ENCODE measurements at regions not wholly inside any gene's neighbourhood (a gene's known extent, or its start where the extent isn't known, plus 50 kb on each side); places are given as distances from the start of the nearest gene placed in this dataset.

DNA sequence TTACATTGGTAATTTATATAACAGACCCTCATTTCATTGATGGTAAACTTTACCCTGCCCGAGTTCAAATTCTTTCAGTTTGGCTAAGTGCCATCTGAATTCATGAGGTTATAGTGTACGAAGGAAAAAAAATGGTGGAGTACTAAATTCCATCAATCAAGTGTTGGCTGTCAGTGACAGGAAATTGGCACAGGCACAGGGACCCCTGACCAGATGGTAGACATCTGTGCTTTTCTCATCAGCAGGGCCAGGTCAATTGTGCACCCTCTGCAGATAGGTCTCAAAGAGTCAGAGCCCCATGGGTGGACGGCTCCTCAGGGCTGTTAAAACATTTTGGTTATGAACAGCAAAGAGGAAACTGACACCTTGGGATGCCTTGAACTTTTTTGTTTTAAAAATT, 439.2 kb downstream of the SETBP1 start:
- DNase-seq: no peak

DNA sequence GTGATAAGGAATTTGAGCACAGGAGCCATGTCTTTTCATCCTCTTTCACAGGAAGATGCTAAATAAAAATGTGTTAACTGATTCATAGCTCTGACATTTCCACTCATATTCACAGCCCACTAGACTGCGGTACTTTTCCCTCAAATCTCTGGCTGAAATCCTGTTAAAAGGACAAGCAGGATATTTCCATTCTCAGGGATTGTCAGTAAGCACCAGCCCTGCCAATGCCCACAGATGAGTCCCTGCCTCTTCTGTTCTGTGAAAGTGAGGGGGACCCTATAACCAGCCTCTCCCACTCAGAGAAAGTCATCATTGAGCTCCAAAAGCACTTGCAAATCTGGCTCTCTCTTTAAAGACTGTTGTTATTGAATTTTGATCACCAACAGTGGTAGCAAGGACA, 440.5 kb downstream of the SETBP1 start:
- no peak for DNase-seq

DNA sequence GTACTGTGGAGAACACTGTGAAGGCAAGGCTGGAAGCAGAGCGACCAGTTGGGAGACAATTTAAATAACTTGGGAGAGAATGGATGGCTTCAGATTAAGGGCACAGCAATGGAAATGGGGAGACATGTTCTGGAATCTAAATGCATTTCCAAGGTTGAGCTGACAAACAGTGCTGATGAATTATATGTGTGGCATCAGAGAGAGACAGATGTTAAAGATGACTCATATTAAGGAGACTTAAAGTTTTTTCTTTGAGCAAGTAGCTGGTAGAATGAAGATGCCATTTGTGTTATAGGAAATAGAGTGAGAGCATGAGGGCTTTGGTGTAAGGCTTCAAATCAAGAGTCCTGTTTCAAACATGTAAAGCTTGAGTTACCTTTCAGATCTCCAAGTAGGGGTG, 441.8 kb downstream of the SETBP1 start:
- no peak for DNase-seq

DNA sequence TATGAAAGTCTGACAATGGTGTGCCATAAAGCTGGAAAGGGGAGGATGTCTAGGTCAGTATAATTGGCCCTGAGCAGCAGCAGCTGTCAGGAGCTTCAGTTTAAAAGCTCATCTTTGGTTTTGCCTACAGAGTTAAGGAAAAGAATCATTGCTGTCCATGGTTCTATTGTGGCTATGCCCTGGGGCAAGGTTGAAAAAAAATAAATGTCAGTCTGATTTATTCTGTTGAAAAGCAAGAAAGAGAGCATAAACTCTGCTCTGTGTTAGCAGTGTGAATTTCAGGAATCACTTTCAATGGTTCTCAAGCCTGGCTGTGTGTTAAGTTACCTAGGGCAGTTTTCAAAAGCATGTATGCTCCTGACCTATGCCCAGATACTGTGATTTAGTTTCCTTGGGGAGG, 446.7 kb downstream of the SETBP1 start:
- DNase-seq: no peak

DNA sequence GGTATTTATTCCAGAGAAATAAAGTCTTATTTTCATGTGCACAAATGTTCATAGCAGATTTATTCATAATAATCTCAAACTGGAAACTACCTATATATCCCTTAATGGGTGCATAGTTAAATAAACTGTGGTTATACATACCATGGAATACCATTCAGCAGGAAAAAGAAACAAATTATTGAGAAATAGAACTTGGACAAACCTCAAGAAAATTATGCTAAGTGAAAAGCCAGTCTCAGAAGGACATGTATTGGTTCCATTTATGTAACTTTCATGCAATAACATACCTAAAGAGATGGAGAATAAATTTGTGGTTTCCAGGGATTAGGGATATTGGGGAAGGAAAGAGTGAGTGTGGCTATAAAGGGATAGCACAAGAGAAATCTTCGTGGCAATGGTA, 452.6 kb downstream of the SETBP1 start:
- DNase-seq: no peak

DNA sequence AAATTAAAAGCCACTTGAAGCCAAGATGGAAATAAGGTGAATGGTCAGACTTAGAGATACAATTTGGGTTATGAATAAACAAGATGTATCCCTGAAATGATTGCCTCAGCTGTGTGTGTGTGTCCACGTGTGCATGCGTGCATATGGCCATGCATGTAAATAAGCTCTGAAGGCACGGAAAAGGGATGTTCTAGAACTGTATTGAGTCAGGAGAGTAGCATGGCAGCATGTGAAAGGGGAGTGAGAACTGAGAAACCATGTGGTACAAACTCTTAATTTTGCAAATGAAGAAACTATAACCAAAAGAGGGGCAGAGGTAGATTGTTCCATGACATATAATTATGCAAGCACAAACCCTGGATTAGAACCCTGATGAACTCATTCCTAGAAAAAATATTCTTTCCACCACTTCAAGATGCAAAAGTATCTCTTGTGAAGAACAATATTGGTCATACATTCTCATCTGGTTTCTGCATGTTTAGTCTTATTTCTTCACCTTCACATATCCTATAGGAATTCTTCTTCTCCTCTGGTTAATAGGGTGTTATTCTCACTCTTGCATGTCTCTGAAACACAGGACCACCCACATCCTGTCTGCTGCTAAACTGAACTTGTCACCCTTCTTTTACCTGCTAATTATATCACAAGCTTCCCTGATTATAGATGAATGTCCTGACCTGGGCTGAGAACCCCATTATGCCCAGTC, 455.8 kb downstream of the SETBP1 start:
- no peak for DNase-seq

DNA sequence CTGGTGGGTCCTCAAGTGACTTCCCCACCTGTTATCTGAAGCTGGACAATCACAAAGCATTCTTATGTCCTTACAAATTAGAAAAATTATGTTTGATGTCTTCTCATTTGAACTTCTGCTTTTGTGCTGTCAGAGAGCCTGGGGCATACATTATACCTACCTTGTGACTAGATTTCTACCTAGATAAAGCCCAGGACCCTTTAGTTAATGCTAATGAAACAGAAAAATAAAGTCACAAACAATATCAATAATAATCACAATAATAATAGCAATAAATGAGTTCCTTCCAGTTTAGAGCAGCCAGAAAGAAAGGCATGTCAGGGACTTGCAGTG, 456.4 kb downstream of the SETBP1 start:
- DNase-seq: no peak

DNA sequence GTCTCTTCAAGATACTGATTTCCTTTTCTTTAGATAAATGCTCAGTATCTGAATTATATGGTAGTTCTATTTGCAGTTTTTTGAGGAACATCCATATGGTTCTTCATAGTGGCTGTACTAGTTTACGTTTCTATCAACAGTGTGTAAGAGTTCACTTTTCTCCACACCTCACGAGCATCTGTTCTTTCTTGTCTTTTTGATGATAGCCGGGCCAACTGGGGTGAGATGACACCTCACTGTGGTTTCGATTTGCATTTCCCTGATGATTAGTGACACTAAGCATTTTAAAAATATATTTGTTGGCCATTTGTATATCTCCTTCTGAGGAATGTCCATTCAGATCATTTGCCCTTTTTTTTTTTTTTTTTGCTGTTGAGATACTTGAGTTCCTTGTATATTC, 458.8 kb downstream of the SETBP1 start:
- DNase-seq: no peak

DNA sequence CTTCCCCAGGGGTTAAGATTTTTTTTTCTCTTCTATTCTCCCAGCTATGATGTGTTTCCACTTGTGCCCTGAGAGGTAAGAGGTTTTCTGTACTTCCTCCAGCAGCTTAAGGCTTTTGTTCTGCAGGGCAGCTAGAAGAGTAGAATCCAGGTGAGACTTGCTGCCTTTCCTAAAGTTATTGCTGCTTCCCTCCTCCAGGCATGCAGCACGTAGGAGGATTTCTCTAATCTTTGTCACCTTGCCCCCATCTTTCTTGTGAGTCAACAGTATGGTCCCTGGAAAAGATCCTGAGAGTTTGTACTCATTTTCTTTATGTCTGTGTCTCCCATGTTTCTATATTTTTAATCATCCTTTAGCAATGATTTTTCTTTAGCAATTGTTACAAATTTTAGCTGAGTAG, 462.2 kb downstream of the SETBP1 start:
- no peak for DNase-seq

DNA sequence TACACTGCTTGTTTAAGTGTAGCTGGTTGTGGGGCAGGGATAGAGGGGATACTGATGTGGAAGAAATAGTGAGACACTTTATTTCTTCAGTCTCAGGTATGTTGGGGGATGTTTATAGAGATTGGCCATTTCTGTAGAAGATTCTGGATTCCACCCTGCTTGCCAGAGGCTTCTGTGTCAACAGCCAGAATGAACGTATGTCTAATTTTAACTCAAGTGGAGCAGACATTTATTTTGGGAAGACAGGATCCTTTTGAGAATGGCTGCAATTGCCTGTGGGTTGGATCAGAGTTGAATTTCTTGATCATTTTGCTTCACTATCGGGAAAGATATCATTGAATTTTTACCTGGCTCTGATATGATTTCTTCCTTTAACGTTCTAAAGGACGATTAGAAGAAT, 465.6 kb upstream of the SLC14A2 start:
- DNase-seq: no peak

DNA sequence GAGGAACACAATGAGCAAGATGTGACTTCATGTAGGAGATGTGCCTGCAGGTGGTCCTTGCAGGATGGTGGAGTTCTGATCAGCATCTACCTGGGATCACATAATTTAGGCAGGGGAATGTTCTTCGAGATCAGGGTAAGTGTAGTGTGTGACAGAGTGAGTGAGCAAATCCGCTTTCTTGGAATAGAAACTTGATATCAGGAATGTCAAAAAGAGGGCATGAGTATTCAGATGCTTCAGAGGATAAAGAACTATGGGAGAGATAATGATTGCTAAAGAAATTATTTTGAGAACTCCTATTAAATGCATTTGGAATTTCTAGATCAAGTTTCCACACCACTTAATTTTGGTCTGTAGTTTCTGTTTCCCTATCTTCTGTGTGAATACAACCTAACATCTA, 463.6 kb upstream of the SLC14A2 start:
- no peak for DNase-seq

DNA sequence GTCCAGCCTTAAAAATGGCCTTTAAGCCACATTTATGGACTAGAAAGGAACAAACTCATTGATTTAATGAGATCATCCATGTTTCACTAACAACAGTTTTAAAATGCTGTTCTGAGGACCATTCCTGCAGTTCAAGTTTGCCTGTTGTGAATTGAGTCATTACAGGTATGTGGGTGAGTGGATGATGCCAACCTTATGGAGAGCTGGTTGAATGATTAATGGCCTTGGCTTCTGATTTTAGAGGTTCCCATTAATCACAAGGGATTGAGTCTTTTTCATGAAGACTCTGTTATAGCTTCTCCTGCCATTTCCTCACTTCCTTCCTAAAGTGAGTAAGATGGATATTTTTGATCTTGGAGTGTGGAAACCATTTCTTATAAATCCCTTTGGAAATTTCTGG, 459.8 kb upstream of the SLC14A2 start:
- DNase-seq: no peak

DNA sequence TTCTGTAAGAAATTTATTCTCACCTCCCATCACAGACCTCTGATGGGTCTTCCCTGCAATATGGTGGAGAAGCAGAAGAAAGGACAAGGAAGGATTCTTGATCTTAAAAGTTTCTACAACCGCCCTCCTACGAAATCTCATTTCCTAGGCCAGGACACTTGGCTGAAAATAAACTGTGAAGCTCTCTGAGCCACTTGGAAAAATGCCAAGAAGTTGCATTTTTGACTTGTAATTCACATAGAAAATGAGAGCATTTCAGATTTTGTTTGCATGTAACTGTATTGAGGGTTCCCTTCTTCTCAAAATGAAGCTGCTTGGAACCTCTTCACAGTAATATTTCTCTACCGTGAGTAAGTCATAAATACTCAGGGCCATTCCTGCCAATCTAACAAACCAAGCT, 458.3 kb upstream of the SLC14A2 start:
- DNase-seq: no peak

DNA sequence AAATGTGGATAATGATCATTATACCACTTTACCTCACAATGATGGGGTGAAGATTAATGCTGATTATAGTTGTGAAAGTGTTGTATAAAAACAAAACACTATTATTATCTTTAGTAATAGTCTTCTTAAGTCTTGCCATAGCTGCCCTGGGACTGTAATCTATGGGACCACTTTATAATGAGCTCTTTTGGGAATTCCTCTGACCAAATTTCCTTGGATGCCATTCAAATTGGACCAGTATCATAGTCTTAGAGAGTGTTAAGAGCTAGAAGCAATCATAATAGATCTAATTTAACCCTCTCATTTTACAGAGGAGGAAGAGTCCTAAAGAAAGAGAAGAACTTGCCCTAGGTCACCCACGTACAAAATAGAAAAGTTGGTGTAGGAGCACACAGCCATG, 457.7 kb upstream of the SLC14A2 start:
- DNase-seq: no peak

DNA sequence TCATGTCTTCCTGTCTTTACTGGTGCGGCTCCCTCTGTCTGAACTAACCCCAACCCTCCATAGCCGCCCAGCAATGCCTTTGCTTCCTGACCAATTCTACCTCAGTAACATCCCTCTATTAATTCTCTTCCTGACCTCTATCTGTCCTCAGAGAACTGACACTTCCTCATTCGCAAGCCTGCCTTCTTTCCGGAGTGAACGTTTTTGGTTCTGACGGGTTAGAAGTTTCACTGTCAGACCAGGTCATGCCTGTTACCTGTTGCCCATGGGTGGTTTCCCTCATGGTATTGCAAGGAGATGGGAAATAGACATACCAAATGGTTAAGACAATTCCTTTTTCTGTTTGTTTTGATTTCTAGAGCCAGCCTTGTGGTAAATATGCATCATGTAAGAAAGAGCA, 453.4 kb upstream of the SLC14A2 start:
- no peak for DNase-seq

DNA sequence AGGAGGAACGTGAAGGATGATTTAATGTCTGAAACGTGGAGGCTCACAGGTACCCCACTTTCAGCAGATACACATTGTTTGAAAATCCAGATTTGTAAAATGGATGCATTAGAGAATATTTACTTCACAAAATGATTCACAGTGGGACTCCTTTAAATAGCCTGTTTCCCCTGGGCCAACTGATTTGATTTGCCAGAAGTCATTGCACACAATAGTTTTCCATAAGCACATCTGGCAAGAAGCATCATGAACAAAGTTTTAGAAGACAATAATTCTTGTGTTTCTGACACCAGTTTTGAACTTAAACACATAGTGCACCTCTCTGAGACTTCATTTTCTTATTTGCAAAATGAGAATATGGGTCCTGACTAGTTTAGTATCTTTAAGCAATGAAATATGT, 451.4 kb upstream of the SLC14A2 start:
- no peak for DNase-seq

DNA sequence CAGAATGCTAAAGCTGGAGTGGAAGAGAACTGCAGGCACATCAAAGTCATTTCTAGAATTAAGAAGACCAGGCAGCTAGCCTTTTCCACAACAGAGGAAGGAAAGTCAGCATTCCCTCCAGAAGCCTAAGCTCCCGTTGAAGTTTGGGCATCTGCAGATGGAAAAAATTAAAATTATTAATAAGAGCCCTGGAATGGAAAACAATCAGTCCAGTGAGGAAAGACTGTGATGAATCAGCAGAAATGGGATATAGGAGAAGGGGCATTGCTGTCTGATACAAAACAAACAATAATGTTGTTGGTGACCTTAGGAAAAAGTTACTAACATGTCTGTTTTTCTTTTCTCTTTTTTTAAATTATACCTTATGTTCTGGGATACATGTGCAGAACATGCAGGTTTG, 450.7 kb upstream of the SLC14A2 start:
- DNase-seq: no peak

DNA sequence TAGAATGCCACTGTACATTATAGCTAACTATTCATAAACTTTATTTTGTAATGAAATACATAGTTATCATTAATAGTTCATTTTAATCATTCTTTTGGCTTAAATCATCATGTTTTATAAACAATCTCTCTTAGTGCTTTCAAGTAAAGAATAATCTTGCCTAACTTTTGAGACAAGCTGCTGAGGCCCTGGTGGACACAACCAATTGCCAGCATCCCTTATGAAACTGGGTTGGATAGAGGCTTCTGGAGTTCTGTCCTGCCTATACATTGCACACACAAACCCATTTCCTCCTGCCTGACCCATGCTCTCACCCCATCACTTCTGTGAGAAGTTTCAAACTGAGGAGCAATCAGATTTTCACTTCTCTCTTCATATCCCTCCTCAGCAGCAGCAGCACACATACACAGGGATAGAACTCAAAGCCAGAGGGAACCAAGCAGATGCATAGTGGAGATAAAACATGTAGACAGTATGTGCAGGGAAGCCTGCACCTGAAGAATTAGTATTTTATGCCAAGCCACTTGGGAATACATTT, 450.0 kb upstream of the SLC14A2 start:
- no peak for DNase-seq

DNA sequence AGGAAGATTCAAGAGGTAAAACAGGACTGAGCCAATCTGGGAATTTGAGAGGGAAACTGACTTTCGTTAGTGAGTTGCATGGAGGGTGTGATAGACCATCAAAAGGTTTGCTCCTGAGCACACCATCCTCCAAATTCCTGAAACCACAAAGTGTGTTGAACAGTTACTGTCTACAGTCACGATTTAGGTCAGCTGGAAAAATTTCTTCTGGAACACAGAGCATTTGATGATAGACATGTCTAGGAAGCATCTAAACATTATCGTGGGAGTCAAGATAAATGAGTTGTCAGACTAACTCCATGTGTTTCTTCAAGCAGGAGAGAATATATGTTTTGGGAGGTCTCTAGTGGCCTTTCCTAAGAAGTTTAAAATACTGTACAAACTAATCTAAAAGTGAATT, 449.4 kb upstream of the SLC14A2 start:
- no peak for DNase-seq

DNA sequence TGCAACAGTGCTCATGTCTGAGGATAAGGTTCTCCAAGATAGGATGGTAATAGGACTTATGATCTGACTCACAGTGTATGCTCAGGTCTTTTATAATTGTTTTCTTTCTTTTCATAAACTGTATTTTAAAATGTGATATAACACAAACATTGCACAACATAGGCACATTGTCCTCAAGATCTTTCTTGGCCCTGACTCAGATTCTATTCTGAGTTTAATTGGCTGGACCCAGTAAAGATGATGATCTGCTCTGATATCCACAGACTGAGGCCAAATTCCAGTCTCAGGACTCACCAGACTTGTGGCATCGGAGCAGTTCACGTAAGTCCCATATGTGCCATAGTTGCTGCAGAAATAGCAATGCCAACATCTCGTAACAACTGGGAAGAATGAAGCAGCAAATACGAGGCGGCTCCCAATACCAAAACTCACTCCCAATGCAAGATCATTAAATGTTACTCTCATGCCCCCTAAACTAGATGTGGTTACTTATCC, 448.9 kb upstream of the SLC14A2 start:
- no peak for DNase-seq

DNA sequence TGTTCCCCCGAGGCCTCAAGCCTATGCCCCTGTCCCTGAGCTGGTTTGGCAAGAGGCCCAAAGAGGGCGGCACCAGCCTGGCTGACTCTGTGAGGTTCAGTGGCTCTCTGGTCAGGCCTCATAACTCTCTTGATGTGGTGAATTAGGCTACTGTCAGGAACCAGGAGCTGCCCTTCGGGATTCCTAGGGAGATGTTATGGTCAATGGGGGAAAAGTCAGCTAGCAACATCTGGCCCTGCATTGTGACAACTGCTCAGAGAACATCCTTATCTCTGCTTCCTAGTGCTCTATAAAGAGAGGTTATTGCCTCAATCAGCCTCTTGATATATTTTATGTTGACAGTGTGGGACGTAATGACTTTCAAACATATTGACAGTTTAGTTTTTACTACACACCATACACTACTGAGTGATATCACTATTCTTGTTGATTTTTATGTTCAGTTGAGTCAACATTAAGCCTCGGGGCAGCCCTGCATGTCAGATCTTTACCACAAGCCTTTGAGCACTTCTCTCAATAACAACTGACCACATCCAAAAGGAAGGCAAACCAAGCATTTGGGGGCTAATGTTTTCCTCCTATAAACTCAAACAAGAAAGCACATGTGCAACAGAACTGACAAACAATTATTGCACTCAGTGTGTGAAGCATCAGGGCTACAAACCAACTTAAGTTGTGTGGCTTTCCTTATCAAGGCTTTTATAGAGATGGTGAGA, 448.3 kb upstream of the SLC14A2 start:
- DNase-seq: no peak

DNA sequence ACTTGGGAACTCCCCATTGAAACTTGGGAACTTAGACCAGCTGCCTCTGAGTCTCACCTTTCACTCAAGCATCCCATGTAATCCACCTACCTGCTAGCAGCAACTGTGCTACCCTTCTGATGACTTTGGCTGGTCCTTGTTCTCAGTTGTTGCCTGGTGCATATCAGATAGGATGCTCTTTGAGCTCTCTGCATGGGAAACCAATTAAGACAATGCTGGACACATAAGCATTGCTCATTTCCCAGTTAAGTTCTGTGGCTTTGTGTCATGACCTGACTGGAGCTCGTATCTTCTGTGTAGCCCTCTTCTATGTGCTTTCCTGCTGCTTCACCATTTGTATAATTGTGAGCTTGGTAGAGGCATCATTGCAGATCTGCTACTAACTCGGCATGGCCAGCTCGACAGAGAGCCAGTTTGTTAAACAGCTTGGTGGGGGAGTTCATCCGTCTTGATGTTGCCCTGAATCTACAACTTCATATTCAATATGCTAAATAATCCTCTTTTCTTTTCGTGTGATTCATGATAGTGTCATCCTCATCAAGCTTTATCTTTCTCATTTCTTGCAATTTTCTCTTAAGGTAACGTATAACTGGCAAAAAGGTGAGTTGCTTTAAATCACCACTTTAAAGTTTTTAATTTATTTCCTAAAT, 447.5 kb upstream of the SLC14A2 start:
- no peak for DNase-seq

DNA sequence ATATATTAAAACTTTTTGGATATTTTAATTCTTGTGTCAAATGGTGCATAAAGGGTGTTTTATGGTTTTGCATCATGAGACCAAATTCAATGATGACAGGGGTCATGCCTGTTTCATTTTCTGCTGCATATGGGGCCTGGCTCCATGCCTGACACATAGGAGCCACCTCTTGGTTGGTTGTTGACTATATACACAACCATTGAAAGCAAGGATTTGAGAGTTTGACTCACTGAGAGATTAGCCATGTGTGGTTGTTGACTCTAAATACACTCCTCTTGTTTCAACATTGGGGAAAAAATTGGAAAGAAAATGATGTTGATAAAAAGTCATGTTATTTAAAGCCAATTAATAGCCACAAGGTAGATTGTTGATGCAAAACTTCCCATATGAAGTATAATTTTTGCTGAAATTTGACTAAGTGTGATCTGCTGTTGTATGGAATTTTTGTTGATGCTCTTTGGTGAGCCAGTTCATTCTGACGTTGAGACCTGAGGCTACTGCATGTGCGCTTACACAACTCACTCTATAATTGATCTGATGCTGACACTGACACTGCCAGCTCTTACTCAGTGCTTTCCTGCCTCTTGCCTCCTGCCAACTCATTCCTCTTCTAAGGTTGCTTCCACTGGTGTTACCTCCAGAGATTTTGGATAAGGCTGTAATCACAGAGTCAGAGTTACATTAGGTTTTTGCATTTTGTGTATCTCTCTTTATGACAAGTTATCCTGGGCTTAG, 446.2 kb upstream of the SLC14A2 start:
- no peak for DNase-seq
